Neural cell (in vitro differentiated cells): ENCODE measurements at regions not wholly inside any gene's neighbourhood (a gene's known extent, or its start where the extent isn't known, plus 50 kb on each side); places are given as distances from the start of the nearest gene placed in this dataset.

Experiments used
- H2AFZ ChIP-seq: fragments of 200-600, 300-800 bp; sonication (generic), shearing (Covaris generic); 2 replicates; pipeline ENCODE4 v1.6.0; 2014; ENCODE audit warnings: low read depth, mild to moderate bottlenecking, antibody characterized with exemption, low read length, moderate library complexity
- H3F3A ChIP-seq: fragments of 200-600 bp; shearing (Covaris generic); 2 replicates; pipeline ENCODE4 v1.6.1; 2016; ENCODE audit warnings: mild to moderate bottlenecking, moderate library complexity, mixed read lengths, antibody characterized with exemption, low read length; ENCODE audit not compliant: insufficient read depth, poor library complexity, severe bottlenecking
- H3K27ac ChIP-seq: fragments of 200-600, 300-800 bp; sonication (generic), shearing (Covaris generic); 2 replicates; pipeline ENCODE4 v1.5.1; 2014; ENCODE audit warnings: mild to moderate bottlenecking, low read length, moderate library complexity
- H3K27me3 ChIP-seq: fragments of 300-800, 200-600 bp; sonication (generic), shearing (Covaris generic); 2 replicates; pipeline ENCODE4 v1.6.0; 2014; ENCODE audit warnings: mild to moderate bottlenecking, low read depth, low read length, moderate library complexity; ENCODE audit not compliant: insufficient read depth
- H3K36me3 ChIP-seq: fragments of 300-800, 200-600 bp; sonication (generic), shearing (Covaris generic); 2 replicates; pipeline ENCODE4 v1.5.1; 2014; ENCODE audit warnings: mild to moderate bottlenecking, antibody characterized with exemption, low read length, moderate library complexity; ENCODE audit not compliant: insufficient read depth
- H3K4me2 ChIP-seq: fragments of 300-800, 200-600 bp; sonication (generic), shearing (Covaris generic); 2 replicates; pipeline ENCODE4 v1.6.0; 2014; ENCODE audit warnings: mild to moderate bottlenecking, low read length
- H3K4me3 ChIP-seq: fragments of 300-800, 200-600 bp; sonication (generic), shearing (Covaris generic); 2 replicates; pipeline ENCODE4 v1.5.1; 2014; ENCODE audit warnings: mild to moderate bottlenecking, low read length, moderate library complexity
- H3K79me2 ChIP-seq: fragments of 200-600 bp; shearing (Covaris generic); replicated peaks from 2 replicates; pipeline ENCODE4 v1.6.0; 2014; ENCODE audit warnings: mild to moderate bottlenecking, low read length, moderate library complexity; ENCODE audit not compliant: insufficient read depth
- H3K9ac ChIP-seq: fragments of 300-800, 200-600 bp; sonication (generic), shearing (Covaris generic); 2 replicates; pipeline ENCODE4 v1.6.1; 2016; ENCODE audit warnings: mild to moderate bottlenecking, low read length, mixed read lengths
- H3K9me2 ChIP-seq: fragments of 200-600 bp; shearing (Covaris generic); 2 replicates; pipeline ENCODE4 v1.6.1; 2016; ENCODE audit warnings: mild to moderate bottlenecking, low read length, mixed read lengths; ENCODE audit not compliant: insufficient read depth
- H3K9me3 ChIP-seq: fragments of 200-600, 300-800 bp; sonication (generic), shearing (Covaris generic); 2 replicates; pipeline ENCODE4 v1.6.1; 2016; ENCODE audit warnings: mild to moderate bottlenecking, mixed run types, low read length, moderate library complexity, mixed read lengths
- H4K20me1 ChIP-seq: fragments of 200-600 bp; shearing (Covaris generic); 2 replicates; pipeline ENCODE4 v1.6.1; 2016; ENCODE audit warnings: mild to moderate bottlenecking, mixed run types; ENCODE audit not compliant: insufficient read depth
- CTCF ChIP-seq: fragments of 450-650 bp; IDR thresholded peaks from 2 replicates; pipeline ENCODE4 v1.5.1; 2014; ENCODE audit warnings: antibody characterized with exemption, mild to moderate bottlenecking, moderate library complexity; ENCODE audit not compliant: poor library complexity, severe bottlenecking
- EP300 ChIP-seq: fragments of 450-650 bp; conservative IDR thresholded peaks from 2 replicates; pipeline ENCODE4 v1.6.1; 2014; ENCODE audit warnings: antibody characterized with exemption, mild to moderate bottlenecking, moderate library complexity; ENCODE audit not compliant: poor library complexity, severe bottlenecking
- EZH2 ChIP-seq: fragments of 200-600, 300-800 bp; shearing (Covaris generic), sonication (generic); IDR thresholded peaks from 2 replicates; pipeline ENCODE4 v1.6.1; 2014; ENCODE audit warnings: antibody characterized with exemption, low read length, borderline replicate concordance, mild to moderate bottlenecking; ENCODE audit not compliant: insufficient read depth, poor library complexity, severe bottlenecking
- MXI1 ChIP-seq: fragments of 450-650 bp; conservative IDR thresholded peaks from 2 replicates; pipeline ENCODE4 v1.6.1; 2014; ENCODE audit warnings: antibody characterized with exemption, mild to moderate bottlenecking; ENCODE audit not compliant: poor library complexity, severe bottlenecking
- POLR2AphosphoS5 ChIP-seq: IDR thresholded peaks from 2 replicates; pipeline ENCODE4 v1.6.1; 2012
- RAD21 ChIP-seq: fragments of 450-650 bp; conservative IDR thresholded peaks from 2 replicates; pipeline ENCODE4 v1.6.1; 2014; ENCODE audit warnings: antibody characterized with exemption, mild to moderate bottlenecking, moderate library complexity
- REST ChIP-seq: IDR thresholded peaks from 2 replicates; pipeline ENCODE4 v1.6.1; 2012; ENCODE audit warnings: borderline replicate concordance
- SMC3 ChIP-seq: fragments of 450-650 bp; conservative IDR thresholded peaks from 2 replicates; pipeline ENCODE4 v1.6.1; 2014; ENCODE audit warnings: antibody characterized with exemption, mild to moderate bottlenecking, moderate library complexity; ENCODE audit not compliant: poor library complexity
- TAF1 ChIP-seq: IDR thresholded peaks from 2 replicates; pipeline ENCODE4 v1.6.1; 2012; ENCODE audit warnings: low read depth

- Histone ChIP-seq H3K9me3 (no peaks in the 10 kb centered on the region), H3K9ac (no peak overlapping the region), H3K4me2 (no peak overlapping the region), H2AFZ (no peak overlapping the region), H3F3A (no peaks in the 10 kb centered on the region), H3K36me3 (no peaks in the 10 kb centered on the region), H3K4me3 (no peak overlapping the region), H4K20me1 (no peaks in the 10 kb centered on the region), H3K79me2 (no peaks in the 10 kb centered on the region), H3K27ac (no peak overlapping the region), H3K9me2 (no peaks in the 10 kb centered on the region), H3K27me3 (no peaks in the 10 kb centered on the region)
- TF ChIP-seq SMC3 (no peak), RAD21 (no peak), REST (no peak), EZH2 (no peak), POLR2AphosphoS5 (no peak), TAF1 (no peak)
Measured at GRCh38 chrX:138946926-138947325, 235.4 kb upstream of the FGF13 start.

GRCh38 chrX:138945219-138945618, 233.7 kb upstream of the FGF13 start:
- H4K20me1 ChIP-seq = no peaks in the 10 kb centered on the region
- no peaks in the 10 kb centered on the region for H3K36me3 ChIP-seq
- H3K9ac ChIP-seq = no peak overlapping the region
- H3K79me2 ChIP-seq = no peaks in the 10 kb centered on the region
- no peaks in the 10 kb centered on the region for H3K9me2 ChIP-seq
- H3K4me3 ChIP-seq = no peak overlapping the region
- H3F3A ChIP-seq = no peaks in the 10 kb centered on the region
- TF ChIP-seq SMC3 (no peak), EP300 (no peak), CTCF (no peak), MXI1 (no peak), POLR2AphosphoS5 (no peak), TAF1 (no peak), EZH2 (no peak), REST (no peak), RAD21 (no peak)
- H3K9me3 ChIP-seq = no peaks in the 10 kb centered on the region
- H3K27me3 ChIP-seq = no peaks in the 10 kb centered on the region
- H2AFZ ChIP-seq = no peak overlapping the region
- no peak overlapping the region for H3K4me2 ChIP-seq
- no peak overlapping the region for H3K27ac ChIP-seq
